HG02763 (cell line): ENCODE measurements at regions not wholly inside any gene's neighbourhood (a gene's known extent, or its start where the extent isn't known, plus 50 kb on each side); places are given as distances from the start of the nearest gene placed in this dataset.

Experiments used
- ATAC-seq: cut with Tn5 transposase; IDR thresholded peaks from one replicate; pipeline ENCODE4 v1.9.1; 2021; ENCODE audit warnings: mild to moderate bottlenecking, moderate library complexity; ENCODE audit not compliant: unreplicated experiment

GRCh38 chr9:120292606-120293005 is 287.4 kb downstream of the CDK5RAP2 start:
- ATAC-seq, result no peak

- ATAC-seq, result no peak
Observed at GRCh38 chr9:120291050-120291449, 288.9 kb downstream of the CDK5RAP2 start.

DNA sequence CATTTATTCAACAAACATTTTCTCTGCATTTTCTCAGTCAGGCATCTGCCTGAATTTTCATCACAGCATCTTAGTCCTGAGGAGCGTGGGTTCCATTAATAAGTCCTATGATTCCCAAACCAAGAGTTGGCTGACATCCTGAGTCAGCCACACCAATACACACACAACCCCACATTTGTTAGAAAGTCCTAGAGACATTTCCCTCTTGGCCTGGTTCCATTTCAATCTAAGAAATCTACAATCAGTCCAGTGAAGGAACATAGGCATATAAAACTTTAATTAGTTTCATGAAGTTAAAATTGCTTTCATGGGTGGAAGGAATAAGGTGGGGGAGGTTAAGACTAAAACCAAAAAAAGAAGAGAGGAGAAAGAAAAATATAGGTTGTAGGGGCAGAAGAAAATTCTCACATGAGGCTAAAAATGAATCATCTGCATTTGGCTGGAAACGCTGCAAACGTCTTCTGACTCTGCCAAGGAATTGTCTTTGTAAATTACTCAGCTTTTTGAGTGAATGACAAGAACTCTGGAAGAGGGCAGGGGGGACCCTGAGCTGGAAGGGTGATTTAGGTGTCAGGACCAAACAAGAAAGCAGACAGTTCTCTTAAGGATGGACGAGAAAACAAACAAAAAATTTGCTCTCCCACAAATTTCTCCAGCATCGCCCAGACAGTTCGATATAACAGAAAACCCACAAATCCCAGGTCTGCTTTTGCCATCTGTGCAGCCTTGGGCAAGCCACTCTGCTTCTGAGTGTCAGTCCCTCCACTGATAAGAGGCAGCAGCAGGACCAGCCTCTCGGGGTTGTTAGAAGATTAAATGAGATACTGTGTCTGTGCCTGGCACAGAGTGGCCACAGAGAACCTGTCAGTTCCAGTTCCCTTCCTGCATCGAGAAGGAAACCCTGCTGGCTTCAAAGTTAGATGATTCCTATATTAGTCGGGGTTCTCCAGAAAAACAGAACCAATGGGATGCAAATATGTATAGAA is 289.7 kb downstream of the CDK5RAP2 start:
- no peak for ATAC-seq

DNA sequence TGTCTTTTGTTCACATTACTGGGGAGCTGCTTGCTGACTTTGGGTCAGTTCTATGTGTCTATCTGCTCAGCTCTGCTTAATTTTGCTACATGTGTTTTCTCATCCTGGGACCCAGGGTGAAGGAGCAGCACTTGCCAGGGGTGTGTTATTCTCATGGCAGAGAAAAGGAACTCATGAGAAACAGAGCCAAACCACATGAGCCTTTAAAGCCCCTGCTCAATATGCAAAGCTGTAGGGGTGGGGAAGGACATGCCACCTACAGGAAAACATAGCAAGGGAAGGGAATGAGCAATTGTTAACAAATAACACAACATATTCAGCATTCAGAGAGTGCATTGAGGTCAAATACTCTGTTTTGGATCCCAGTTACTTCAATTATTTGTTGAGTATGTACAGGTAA is 290.9 kb downstream of the CDK5RAP2 start:
- ATAC-seq, result no peak

- ATAC-seq, result no peak
Observed at GRCh38 chr9:120286530-120286929, 293.4 kb downstream of the CDK5RAP2 start.

DNA sequence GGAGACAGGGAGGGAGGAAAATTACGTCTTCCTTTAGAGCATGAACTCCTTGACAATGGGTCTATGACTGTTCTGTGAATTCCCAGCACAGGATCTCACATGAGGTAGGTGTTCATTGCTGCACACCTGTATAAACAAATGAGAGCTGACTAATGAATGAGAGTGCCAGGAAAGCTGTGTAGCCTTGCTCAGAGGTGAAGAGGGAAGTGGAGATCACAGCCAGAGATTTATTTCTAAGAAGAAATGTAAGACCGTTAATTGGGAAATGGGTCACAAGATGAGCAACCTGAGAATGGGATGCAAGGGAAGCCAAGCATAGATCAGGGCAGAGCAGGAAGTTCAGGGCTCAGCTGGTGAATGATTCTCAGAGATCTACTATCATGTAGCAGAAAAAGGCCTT is 295.1 kb downstream of the CDK5RAP2 start:
- ATAC-seq, result no peak

GRCh38 chr9:120281665-120282064 is 298.3 kb downstream of the CDK5RAP2 start:
- no peak for ATAC-seq

- no peak for ATAC-seq
Observed at GRCh38 chr9:120267929-120268328, 312.0 kb downstream of the CDK5RAP2 start.

GRCh38 chr9:120265791-120266190 is 314.2 kb downstream of the CDK5RAP2 start:
- ATAC-seq, result no peak

GRCh38 chr9:120264528-120264927 is 315.4 kb downstream of the CDK5RAP2 start:
- no peak for ATAC-seq

DNA sequence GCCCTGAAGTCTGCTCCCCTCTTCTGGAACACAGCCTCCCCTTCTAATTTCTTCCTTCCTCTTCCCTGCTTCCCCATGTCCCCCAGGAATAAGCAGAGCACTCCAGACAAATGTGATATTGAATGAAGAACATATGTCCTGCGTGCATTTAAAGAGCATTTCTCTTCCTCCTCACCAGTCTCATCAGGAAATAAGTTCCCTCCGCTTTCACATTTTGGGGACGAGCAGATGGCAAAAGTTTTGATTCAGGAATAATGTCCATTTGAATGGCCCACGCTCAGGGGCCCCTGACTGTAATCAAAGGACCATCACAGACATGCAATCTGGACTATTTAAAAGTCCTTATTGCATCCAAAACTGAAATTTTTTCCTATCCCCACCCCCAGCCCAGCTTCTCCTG is 316.1 kb downstream of the CDK5RAP2 start:
- no peak for ATAC-seq

- no peak for ATAC-seq
Observed at GRCh38 chr9:120261419-120261818, 318.5 kb downstream of the CDK5RAP2 start.

DNA sequence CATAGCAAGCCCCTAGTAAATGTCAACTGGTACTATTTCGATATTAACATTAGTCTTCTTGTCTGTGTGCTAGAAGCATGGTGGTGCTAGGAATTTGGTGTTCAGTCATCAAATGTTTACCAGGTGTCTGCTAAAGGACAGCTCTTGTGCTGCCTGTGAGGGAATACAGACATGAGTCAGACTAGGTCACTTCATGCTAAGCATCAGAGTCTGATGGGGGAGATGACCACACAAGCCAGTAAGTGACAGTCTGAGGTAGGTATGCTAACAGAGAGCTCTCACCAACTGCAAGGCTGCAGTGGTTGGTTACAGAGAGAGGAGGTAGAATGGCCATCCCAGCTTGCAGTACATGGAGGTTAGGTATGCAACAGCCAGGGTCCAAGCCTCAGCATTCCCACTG is 320.9 kb downstream of the CDK5RAP2 start:
- no peak for ATAC-seq

- ATAC-seq, result no peak
Observed at GRCh38 chr9:120258096-120258495, 321.9 kb downstream of the CDK5RAP2 start.

DNA sequence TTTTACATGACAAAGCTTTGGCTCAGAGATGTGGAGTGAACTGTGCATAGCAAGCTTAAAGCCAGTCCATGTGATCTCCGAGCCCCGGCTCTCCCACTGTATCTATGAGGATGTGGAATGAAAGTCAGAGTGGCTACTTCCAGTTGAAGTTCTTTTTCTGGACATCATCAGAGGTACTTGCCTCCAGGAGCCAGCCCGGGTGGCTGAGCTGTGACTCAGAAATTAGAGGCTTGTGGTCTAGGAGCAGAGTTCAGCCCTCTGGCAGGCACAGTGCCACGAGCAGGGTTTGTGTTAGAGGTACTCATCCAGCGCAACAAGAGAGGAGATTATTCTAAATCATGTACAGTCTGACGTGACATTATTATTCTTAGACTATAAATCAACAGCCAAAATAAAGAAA is 322.5 kb downstream of the CDK5RAP2 start:
- no peak for ATAC-seq

DNA sequence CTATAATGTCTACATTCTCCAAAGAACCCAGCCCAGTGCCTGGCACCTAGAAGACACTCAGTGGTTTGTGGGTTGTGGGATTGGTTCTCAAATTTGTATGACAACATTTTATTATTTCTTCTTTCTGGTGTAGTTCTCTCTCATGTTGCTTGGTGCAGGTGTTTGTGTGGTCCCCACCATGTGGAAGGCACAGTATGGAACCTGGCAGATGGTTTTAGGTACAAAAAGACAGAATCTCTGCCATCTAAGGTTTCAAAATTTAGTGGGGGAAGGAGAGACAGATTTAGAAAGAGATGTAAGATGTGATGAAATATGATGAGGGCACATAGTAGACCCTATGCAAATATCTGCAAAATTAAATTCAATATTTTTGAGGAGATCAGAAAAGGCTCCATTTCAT is 323.8 kb downstream of the CDK5RAP2 start:
- no peak for ATAC-seq

DNA sequence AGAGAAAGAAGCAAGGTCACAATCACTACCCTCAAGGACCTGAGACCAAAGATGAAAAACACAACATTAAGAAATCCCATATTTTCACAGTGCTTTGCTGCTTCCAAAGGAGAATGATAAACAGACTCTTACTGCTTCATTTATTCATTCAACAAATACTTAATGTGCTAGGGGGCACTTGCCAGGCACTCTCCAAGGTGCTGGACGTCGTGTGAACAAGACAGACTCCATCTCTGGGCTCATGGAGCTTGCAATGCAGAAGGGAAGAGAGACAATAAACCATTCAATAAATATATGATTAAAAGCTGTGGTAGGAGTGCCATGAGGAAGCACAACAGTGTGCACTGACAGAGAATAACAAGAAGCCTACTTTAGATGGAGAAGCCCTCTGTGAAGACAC is 327.7 kb downstream of the CDK5RAP2 start:
- ATAC-seq, result no peak

- ATAC-seq, result no peak
Observed at GRCh38 chr9:120242116-120242811, 337.7 kb downstream of the CDK5RAP2 start.

GRCh38 chr9:120236596-120236995 is 343.4 kb downstream of the CDK5RAP2 start:
- ATAC-seq, result no peak

DNA sequence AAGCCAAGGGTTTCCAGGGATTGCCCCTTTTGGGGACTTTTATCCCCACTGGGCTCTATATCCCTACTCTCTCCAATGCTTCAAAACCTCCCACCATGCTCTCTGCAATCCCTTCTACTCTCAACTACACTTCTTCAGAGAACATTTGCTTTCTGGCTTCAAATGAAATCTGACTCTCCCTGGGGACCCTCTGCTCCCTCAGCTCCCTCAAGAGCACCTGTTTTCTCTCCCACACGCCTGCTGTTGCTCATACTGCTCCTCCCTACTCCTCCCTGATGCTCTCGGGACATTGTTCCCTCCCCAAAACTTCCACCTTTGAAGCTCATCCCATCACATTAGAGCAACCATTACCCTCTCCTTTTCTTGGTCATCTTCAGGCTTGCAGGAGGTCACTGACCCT is 344.9 kb downstream of the CDK5RAP2 start:
- ATAC-seq, result no peak

GRCh38 chr9:120230227-120230626 is 349.7 kb downstream of the CDK5RAP2 start:
- ATAC-seq, result no peak

GRCh38 chr9:120221844-120222243 is 358.1 kb downstream of the CDK5RAP2 start:
- ATAC-seq, result no peak
